ENCODE measurements at regions not wholly inside any gene's neighbourhood (a gene's known extent, or its start where the extent isn't known, plus 50 kb on each side); places are given as distances from the start of the nearest gene placed in this dataset.
"Not testable (repeated sequence)": the region's sequence is repeated elsewhere in the genome, so short reads cannot be mapped to it uniquely, and the experiment has no call there.

DNA sequence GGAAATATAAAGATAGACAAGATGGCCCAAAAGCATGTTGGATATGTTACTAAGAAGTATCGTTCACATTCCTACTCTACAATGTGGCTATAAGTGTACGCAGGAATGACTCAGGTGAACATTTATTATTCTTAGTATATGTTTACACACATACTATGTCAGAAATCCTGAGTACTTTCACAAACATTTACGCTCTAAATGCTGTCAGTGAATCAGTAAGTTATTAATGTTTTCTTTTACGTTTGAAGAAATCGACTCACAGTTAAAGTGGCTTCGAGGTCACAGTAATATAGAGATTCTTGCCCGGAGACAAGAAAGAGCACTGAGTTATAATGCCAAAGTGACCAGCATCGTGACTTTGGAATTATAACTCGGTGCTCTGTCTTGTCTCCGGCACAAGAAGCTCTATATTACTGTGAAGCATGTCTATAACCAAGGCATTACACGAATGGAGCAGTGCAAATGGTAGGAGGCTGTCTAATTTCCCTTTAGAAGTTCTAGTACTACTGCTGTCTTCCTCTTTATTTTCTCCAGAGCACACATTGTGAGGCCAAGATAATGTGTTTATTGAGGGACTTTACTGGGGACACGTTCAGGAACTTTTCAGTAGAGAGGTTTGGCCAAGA, 61.8 kb upstream of the P3H2 start:
- Histone ChIP-seq H3K9ac (ENCODE audit: insufficient read depth, low read length) (no peak overlapping the region), H4K20me1 (ENCODE audit: control insufficient read depth, extremely low read depth, insufficient read depth, low read length) (no peaks in the 10 kb centered on the region), H3K9me3 (ENCODE audit: control insufficient read depth, insufficient read depth, low read depth, low read length) (no peaks in the 10 kb centered on the region), H3K4me1 (ENCODE audit: control insufficient read depth, extremely low read depth, insufficient read depth, low read length) (peaks cover 17% of the 10 kb centered on the region), H3K79me2 (ENCODE audit: control insufficient read depth, insufficient read depth, low read length) (no peaks in the 10 kb centered on the region), H3K36me3 (ENCODE audit: control insufficient read depth, insufficient read depth, low read length) (no peaks in the 10 kb centered on the region), H3K27me3 (ENCODE audit: control insufficient read depth, insufficient read depth, low read length) (no peaks in the 10 kb centered on the region), H3K4me2 (ENCODE audit: extremely low read depth, insufficient read depth, low read length) (no peak overlapping the region), H2AFZ (ENCODE audit: low read length) (no peak overlapping the region), H3K4me3 (replicated peaks in 1 of 4; ENCODE audit: control extremely low read depth in 1 of 4, insufficient read depth in 1 of 4, low read depth in 3 of 4, low read length in 4 of 4) (no peak overlapping the region), H3K27ac (ENCODE audit: insufficient read depth, low read length) (peak overlapping the region; percentile 72)
- peak; percentile 56 to 71 for DNase-seq (ENCODE audit: low read depth in 2 of 2)
- TF ChIP-seq, protein P1, sequence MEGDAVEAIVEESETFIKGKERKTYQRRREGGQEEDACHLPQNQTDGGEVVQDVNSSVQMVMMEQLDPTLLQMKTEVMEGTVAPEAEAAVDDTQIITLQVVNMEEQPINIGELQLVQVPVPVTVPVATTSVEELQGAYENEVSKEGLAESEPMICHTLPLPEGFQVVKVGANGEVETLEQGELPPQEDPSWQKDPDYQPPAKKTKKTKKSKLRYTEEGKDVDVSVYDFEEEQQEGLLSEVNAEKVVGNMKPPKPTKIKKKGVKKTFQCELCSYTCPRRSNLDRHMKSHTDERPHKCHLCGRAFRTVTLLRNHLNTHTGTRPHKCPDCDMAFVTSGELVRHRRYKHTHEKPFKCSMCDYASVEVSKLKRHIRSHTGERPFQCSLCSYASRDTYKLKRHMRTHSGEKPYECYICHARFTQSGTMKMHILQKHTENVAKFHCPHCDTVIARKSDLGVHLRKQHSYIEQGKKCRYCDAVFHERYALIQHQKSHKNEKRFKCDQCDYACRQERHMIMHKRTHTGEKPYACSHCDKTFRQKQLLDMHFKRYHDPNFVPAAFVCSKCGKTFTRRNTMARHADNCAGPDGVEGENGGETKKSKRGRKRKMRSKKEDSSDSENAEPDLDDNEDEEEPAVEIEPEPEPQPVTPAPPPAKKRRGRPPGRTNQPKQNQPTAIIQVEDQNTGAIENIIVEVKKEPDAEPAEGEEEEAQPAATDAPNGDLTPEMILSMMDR (conservative IDR thresholded peaks at IDR 0.05 in 1 of 2, IDR thresholded peaks at IDR 0.05 in 1 of 2; ENCODE audit: low read depth in 1 of 2, low read length in 2 of 2) = no peak
- no peak for TF ChIP-seq EZH2 (IDR thresholded peaks at IDR 0.05; ENCODE audit: low read length, missing control alignments)

DNA sequence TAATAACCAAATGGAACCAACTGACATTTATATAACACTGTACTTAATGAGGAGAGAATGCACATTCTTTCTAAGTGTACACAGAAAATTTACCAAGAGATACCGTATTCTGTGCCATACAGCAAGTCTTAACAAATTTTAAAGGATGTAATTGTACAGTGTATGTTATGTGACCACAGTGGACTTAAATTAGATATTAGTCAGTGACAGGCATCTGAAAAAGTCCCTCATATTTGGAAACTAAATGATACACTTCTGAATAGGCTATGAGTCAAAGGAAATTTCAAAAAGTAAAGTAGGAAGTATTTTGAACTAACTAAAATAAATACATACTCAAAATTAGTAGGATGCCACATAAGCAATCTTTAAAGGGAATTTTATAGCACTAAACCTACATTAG, 59.6 kb upstream of the P3H2 start:
- Histone ChIP-seq H3K9ac (ENCODE audit: insufficient read depth, low read length) (no peak overlapping the region), H3K27ac (ENCODE audit: insufficient read depth, low read length) (no peak overlapping the region), H2AFZ (ENCODE audit: low read length) (no peak overlapping the region), H3K9me3 (ENCODE audit: control insufficient read depth, insufficient read depth, low read depth, low read length) (no peaks in the 10 kb centered on the region), H3K4me3 (replicated peaks in 1 of 4; ENCODE audit: control extremely low read depth in 1 of 4, insufficient read depth in 1 of 4, low read depth in 3 of 4, low read length in 4 of 4) (no peak overlapping the region), H4K20me1 (ENCODE audit: control insufficient read depth, extremely low read depth, insufficient read depth, low read length) (no peaks in the 10 kb centered on the region), H3K27me3 (ENCODE audit: control insufficient read depth, insufficient read depth, low read length) (no peaks in the 10 kb centered on the region), H3K36me3 (ENCODE audit: control insufficient read depth, insufficient read depth, low read length) (no peaks in the 10 kb centered on the region), H3K4me1 (ENCODE audit: control insufficient read depth, extremely low read depth, insufficient read depth, low read length) (peaks cover 15% of the 10 kb centered on the region), H3K79me2 (ENCODE audit: control insufficient read depth, insufficient read depth, low read length) (no peaks in the 10 kb centered on the region), H3K4me2 (ENCODE audit: extremely low read depth, insufficient read depth, low read length) (no peak overlapping the region)
- TF ChIP-seq, protein P1 (conservative IDR thresholded peaks at IDR 0.05 in 1 of 2, IDR thresholded peaks at IDR 0.05 in 1 of 2; ENCODE audit: low read depth in 1 of 2, low read length in 2 of 2) = no peak
- no peak for TF ChIP-seq EZH2 (IDR thresholded peaks at IDR 0.05; ENCODE audit: low read length, missing control alignments)
- DNase-seq (ENCODE audit: low read depth in 2 of 2) = peak in 1 of 2 donors; percentile 43

DNA sequence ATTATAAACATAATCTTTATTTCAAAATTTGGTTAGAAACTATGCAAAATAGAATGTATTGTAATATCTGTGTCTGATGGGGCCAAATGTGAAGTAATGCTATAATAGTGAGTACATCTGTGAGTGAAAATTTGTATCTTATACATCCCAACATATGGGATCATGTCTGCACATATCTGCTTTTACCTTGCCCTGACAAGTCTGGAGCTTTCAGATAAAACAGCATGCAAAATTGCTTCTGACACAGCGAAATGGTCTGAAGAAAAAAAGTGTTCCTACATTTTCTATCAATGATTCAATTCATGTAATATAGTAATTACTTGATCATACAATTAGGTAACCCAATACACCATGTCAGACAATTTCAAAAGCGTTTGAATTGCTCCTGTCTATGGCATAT, 58.1 kb upstream of the P3H2 start:
- no peak overlapping the region for H2AFZ ChIP-seq (ENCODE audit: low read length)
- no peaks in the 10 kb centered on the region for H3K79me2 ChIP-seq (ENCODE audit: control insufficient read depth, insufficient read depth, low read length)

DNA sequence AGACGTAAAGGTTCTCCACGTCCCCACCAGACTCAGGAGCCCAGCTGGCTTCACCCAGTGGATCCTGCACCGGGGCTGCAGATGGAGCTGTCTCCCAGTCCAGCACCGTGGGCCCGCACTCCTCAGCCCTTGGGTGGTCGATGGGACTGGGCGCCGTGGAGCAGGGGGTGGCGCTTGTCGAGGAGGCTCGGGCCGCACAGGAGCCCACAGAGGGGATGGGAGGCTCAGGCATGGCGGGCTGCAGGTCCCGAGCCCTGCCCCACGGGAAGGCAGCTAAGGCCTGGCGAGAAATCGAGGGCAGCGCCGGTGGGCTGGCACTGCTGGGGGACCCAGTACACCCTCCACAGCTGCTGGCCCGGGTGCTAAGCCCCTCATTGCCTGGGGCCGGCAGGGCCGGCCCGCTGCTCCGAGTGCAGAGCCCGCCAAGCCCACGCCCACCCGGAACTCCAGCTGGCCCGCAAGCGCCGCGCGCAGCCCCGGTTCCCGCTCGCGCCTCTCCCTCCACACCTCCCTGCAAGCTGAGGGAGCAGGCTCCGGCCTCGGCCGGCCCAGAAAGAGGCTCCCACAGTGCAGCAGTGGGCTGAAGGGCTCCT, 56.3 kb upstream of the P3H2 start:
- not testable (repeated sequence) for DNase-seq (ENCODE audit: low read depth in 2 of 2); H3K4me2 ChIP-seq (ENCODE audit: extremely low read depth, insufficient read depth, low read length); H3K36me3 ChIP-seq (ENCODE audit: control insufficient read depth, insufficient read depth, low read length); H3K9me3 ChIP-seq (ENCODE audit: control insufficient read depth, insufficient read depth, low read depth, low read length); H3K4me3 ChIP-seq (replicated peaks in 1 of 4; ENCODE audit: control extremely low read depth in 1 of 4, insufficient read depth in 1 of 4, low read depth in 3 of 4, low read length in 4 of 4); H3K79me2 ChIP-seq (ENCODE audit: control insufficient read depth, insufficient read depth, low read length); H3K27me3 ChIP-seq (ENCODE audit: control insufficient read depth, insufficient read depth, low read length); H3K9ac ChIP-seq (ENCODE audit: insufficient read depth, low read length); H3K27ac ChIP-seq (ENCODE audit: insufficient read depth, low read length); H4K20me1 ChIP-seq (ENCODE audit: control insufficient read depth, extremely low read depth, insufficient read depth, low read length); H3K4me1 ChIP-seq (ENCODE audit: control insufficient read depth, extremely low read depth, insufficient read depth, low read length); H2AFZ ChIP-seq (ENCODE audit: low read length)

More for the DNA sequence above, 58.1 kb upstream of the P3H2 start:
- TF ChIP-seq, protein P1 (conservative IDR thresholded peaks at IDR 0.05 in 1 of 2, IDR thresholded peaks at IDR 0.05 in 1 of 2; ENCODE audit: low read depth in 1 of 2, low read length in 2 of 2) = no peak
- no peak for TF ChIP-seq EZH2 (IDR thresholded peaks at IDR 0.05; ENCODE audit: low read length, missing control alignments)
- H3K4me2 ChIP-seq (ENCODE audit: extremely low read depth, insufficient read depth, low read length) = no peak overlapping the region
- DNase-seq (ENCODE audit: low read depth in 2 of 2) = no peak
- H3K36me3 ChIP-seq (ENCODE audit: control insufficient read depth, insufficient read depth, low read length) = no peaks in the 10 kb centered on the region
- no peak overlapping the region for H3K9ac ChIP-seq (ENCODE audit: insufficient read depth, low read length)
- no peaks in the 10 kb centered on the region for H3K9me3 ChIP-seq (ENCODE audit: control insufficient read depth, insufficient read depth, low read depth, low read length)
- peaks cover 8% of the 10 kb centered on the region for H3K4me1 ChIP-seq (ENCODE audit: control insufficient read depth, extremely low read depth, insufficient read depth, low read length)
- no peak overlapping the region for H3K4me3 ChIP-seq (replicated peaks in 1 of 4; ENCODE audit: control extremely low read depth in 1 of 4, insufficient read depth in 1 of 4, low read depth in 3 of 4, low read length in 4 of 4)
- H3K27me3 ChIP-seq (ENCODE audit: control insufficient read depth, insufficient read depth, low read length) = no peaks in the 10 kb centered on the region
- no peak overlapping the region for H3K27ac ChIP-seq (ENCODE audit: insufficient read depth, low read length)
- H4K20me1 ChIP-seq (ENCODE audit: control insufficient read depth, extremely low read depth, insufficient read depth, low read length) = no peaks in the 10 kb centered on the region
